OCI-LY1 (cell line): ENCODE measurements at regions not wholly inside any gene's neighbourhood (a gene's known extent, or its start where the extent isn't known, plus 50 kb on each side); places are given as distances from the start of the nearest gene placed in this dataset.

Experiments
- CTCF ChIP-seq: fragments of 200-600 bp; sonication (generic), shearing (Covaris generic); IDR thresholded peaks from 2 replicates; pipeline ENCODE4 v1.5.1; 2017; ENCODE audit warnings: mild to moderate bottlenecking, antibody characterized with exemption, low read length, moderate library complexity, mixed read lengths
- EZH2 ChIP-seq: fragments of 200-600 bp; sonication (generic), shearing (Covaris generic); IDR thresholded peaks from 2 replicates; pipeline ENCODE4 v1.8.0; 2017; ENCODE audit warnings: borderline replicate concordance, mixed run types, mild to moderate bottlenecking, antibody characterized with exemption, low read length, moderate library complexity, mixed read lengths

GRCh38 chr7:46292741-46293140, 371.7 kb upstream of the IGFBP3 start:
- no peak for TF ChIP-seq EZH2
- TF ChIP-seq CTCF: no peak
